ENCODE measurements at regions not wholly inside any gene's neighbourhood (a gene's known extent, or its start where the extent isn't known, plus 50 kb on each side); places are given as distances from the start of the nearest gene placed in this dataset.

DNA sequence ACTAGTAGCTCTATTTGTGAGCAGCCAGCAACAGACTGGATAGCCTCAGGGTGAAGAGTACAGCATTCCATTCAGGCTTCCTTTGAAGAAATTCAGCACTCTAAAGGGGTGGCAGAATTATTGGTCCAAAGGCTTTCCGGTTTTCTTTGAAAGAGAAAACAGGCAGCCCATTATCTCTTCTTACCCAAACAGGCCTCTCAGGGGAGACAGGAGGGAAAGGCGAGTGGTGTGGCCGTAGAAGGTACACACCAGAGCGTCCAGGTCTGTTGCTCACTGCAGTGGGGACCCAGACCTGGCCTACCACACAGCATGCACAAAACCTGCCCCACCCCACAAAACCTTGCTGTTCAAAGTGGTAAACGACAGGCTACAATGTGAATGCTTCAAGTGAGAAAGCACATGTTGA lies 83.3 kb downstream of the ZNF608 start (continued):
- TF ChIP-seq, protein P1, sequence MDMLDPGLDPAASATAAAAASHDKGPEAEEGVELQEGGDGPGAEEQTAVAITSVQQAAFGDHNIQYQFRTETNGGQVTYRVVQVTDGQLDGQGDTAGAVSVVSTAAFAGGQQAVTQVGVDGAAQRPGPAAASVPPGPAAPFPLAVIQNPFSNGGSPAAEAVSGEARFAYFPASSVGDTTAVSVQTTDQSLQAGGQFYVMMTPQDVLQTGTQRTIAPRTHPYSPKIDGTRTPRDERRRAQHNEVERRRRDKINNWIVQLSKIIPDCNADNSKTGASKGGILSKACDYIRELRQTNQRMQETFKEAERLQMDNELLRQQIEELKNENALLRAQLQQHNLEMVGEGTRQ (IDR thresholded peaks at IDR 0.05; ENCODE audit: low read length) = no peak
- TF ChIP-seq KDM1A (IDR thresholded peaks at IDR 0.05; ENCODE audit: borderline replicate concordance, low read length) (no peak), CTBP2 (IDR thresholded peaks at IDR 0.05; ENCODE audit: borderline replicate concordance, insufficient read depth, insufficient read length, low read length) (no peak), EZH2 (IDR thresholded peaks at IDR 0.05; ENCODE audit: low read depth, low read length, severe bottlenecking) (no peak), MAFK (IDR thresholded peaks at IDR 0.05; ENCODE audit: low read depth, low read length) (no peak), TCF12 (IDR thresholded peaks at IDR 0.05; ENCODE audit: low read depth, low read length) (no peak), TBP (IDR thresholded peaks at IDR 0.05; ENCODE audit: low read depth, low read length) (no peak), NANOG (IDR thresholded peaks at IDR 0.05; ENCODE audit: insufficient read depth, low read depth, low read length, poor library complexity, severe bottlenecking) (no peak), TAF7 (optimal IDR thresholded peaks at IDR 0.05; ENCODE audit: borderline replicate concordance, low read depth, low read length) (no peak)

Data from H1 (cell line).